ENCODE measurements at regions not wholly inside any gene's neighbourhood (a gene's known extent, or its start where the extent isn't known, plus 50 kb on each side); places are given as distances from the start of the nearest gene placed in this dataset.
"Not testable (repeated sequence)": the region's sequence is repeated elsewhere in the genome, so short reads cannot be mapped to it uniquely, and the experiment has no call there.

- intact Hi-C loops (cut with DNase I; ENCODE audit: low total_unique reads) (no loop called here), in situ Hi-C loops (cut with MboI; ENCODE audit: low sequenced_read_pairs in 4 of 4) (loop anchor here in 2 of 4 donors (25.0 kb wide), 2 partner anchors 231 to 356 kb away; no protein-coding TSS in a partner anchor)
- DNase-seq (no peak), ATAC-seq (no peak)
- TF ChIP-seq CTCF (IDR thresholded peaks at IDR 0.05 in 4 of 5, conservative IDR thresholded peaks at IDR 0.05 in 1 of 5) (no peak), POLR2A (IDR thresholded peaks at IDR 0.05) (no peak)
- Histone ChIP-seq H3K4me3 (no peak overlapping the region), H3K9me3 (no peaks in the 10 kb centered on the region), H3K4me1 (peaks cover 89 to 96% of the 10 kb centered on the region in 2 donors), H3K36me3 (peaks cover 0 to 11% of the 10 kb centered on the region in 2 donors), H3K27ac (peak overlapping the region in 2 of 4 donors; percentile 24 to 57), H3K27me3 (no peaks in the 10 kb centered on the region)
Observed at GRCh38 chr7:131081308-131081707, 246.4 kb upstream of the MKLN1 start.

- ATAC-seq (no peak), DNase-seq (no peak)
- no peaks in the 10 kb centered on the region for H3K9me3 ChIP-seq
- peaks cover 81 to 99% of the 10 kb centered on the region in 2 donors for H3K4me1 ChIP-seq
- no peak overlapping the region for H3K4me3 ChIP-seq
- H3K27me3 ChIP-seq: no peaks in the 10 kb centered on the region
- peak overlapping the region in 3 of 4 donors; percentile 13 to 80 (median 74) for H3K27ac ChIP-seq
- no peak for TF ChIP-seq CTCF (IDR thresholded peaks at IDR 0.05 in 4 of 5, conservative IDR thresholded peaks at IDR 0.05 in 1 of 5)
- TF ChIP-seq POLR2A (IDR thresholded peaks at IDR 0.05): no peak
- peaks cover 0 to 10% of the 10 kb centered on the region in 2 donors for H3K36me3 ChIP-seq
- in situ Hi-C loops (cut with MboI; ENCODE audit: low sequenced_read_pairs in 4 of 4): loop anchor here in 2 of 4 donors (25.0 kb wide), 2 partner anchors 229 to 354 kb away; no protein-coding TSS in a partner anchor
- intact Hi-C loops (cut with DNase I; ENCODE audit: low total_unique reads): no loop called here
Observed at GRCh38 chr7:131083781-131084180, 243.9 kb upstream of the MKLN1 start.

- in situ Hi-C loops (cut with MboI; ENCODE audit: low sequenced_read_pairs in 4 of 4): loop anchor here in 2 of 4 donors (25.0 kb wide), 2 partner anchors 228 to 353 kb away; no protein-coding TSS in a partner anchor
- peak overlapping the region; percentile 12 to 80 (median 44) for H3K27ac ChIP-seq
- intact Hi-C loops (cut with DNase I; ENCODE audit: low total_unique reads); H3K4me3 ChIP-seq; ATAC-seq; H3K9me3 ChIP-seq; DNase-seq; H3K36me3 ChIP-seq; H3K27me3 ChIP-seq: not testable (repeated sequence)
- H3K4me1 ChIP-seq: peaks cover 81 to 98% of the 10 kb centered on the region in 2 donors
Observed at GRCh38 chr7:131084336-131084735, 243.3 kb upstream of the MKLN1 start.

- TF ChIP-seq POLR2A (IDR thresholded peaks at IDR 0.05) (no peak), CTCF (IDR thresholded peaks at IDR 0.05 in 4 of 5, conservative IDR thresholded peaks at IDR 0.05 in 1 of 5) (no peak)
- H3K27ac ChIP-seq: peak overlapping the region; percentile 62 to 80 (median 77)
- DNase-seq (no peak), ATAC-seq (no peak)
- in situ Hi-C loops (cut with MboI; ENCODE audit: low sequenced_read_pairs in 4 of 4) (loop anchor here in 2 of 4 donors (25.0 kb wide), 2 partner anchors 224 to 349 kb away; no protein-coding TSS in a partner anchor), intact Hi-C loops (cut with DNase I; ENCODE audit: low total_unique reads) (no loop called here)
- H3K27me3 ChIP-seq: no peaks in the 10 kb centered on the region
- H3K9me3 ChIP-seq: no peaks in the 10 kb centered on the region
- H3K36me3 ChIP-seq: peaks cover 0 to 18% of the 10 kb centered on the region in 2 donors
- peaks cover 85 to 98% of the 10 kb centered on the region in 2 donors for H3K4me1 ChIP-seq
- no peak overlapping the region for H3K4me3 ChIP-seq
Observed at GRCh38 chr7:131087756-131088658, 239.7 kb upstream of the MKLN1 start.

- TF ChIP-seq POLR2A (IDR thresholded peaks at IDR 0.05) (no peak), CTCF (IDR thresholded peaks at IDR 0.05 in 4 of 5, conservative IDR thresholded peaks at IDR 0.05 in 1 of 5) (no peak)
- no peaks in the 10 kb centered on the region for H3K27me3 ChIP-seq
- intact Hi-C loops (cut with DNase I; ENCODE audit: low total_unique reads) (loop anchor here (5.0 kb wide), 1 partner anchor 352 kb away; no protein-coding TSS in a partner anchor), in situ Hi-C loops (cut with MboI; ENCODE audit: low sequenced_read_pairs in 4 of 4) (loop anchor here in 2 of 4 donors (25.0 kb wide), 2 partner anchors 222 to 347 kb away; no protein-coding TSS in a partner anchor)
- H3K9me3 ChIP-seq: no peaks in the 10 kb centered on the region
- peak overlapping the region; percentile 62 to 80 (median 77) for H3K27ac ChIP-seq
- peaks cover 85 to 88% of the 10 kb centered on the region in 2 donors for H3K4me1 ChIP-seq
- DNase-seq: no peak
- H3K4me3 ChIP-seq: no peak overlapping the region
- peaks cover 0 to 18% of the 10 kb centered on the region in 2 donors for H3K36me3 ChIP-seq
- no peak for ATAC-seq
Observed at GRCh38 chr7:131090188-131090587, 237.5 kb upstream of the MKLN1 start.

Data from gastrocnemius medialis (tissue), 4 donors.